Raji (cell line): ENCODE measurements at regions not wholly inside any gene's neighbourhood (a gene's known extent, or its start where the extent isn't known, plus 50 kb on each side); places are given as distances from the start of the nearest gene placed in this dataset.

Experiments
- POLR2A ChIP-seq: IDR thresholded peaks from 2 replicates; pipeline ENCODE4 v1.6.1; 2011; ENCODE audit warnings: low read depth, low read length, control low read depth; ENCODE audit not compliant: insufficient read depth

GRCh38 chr3:16066975-16067374 is 107.5 kb upstream of the GALNT15 start:
- TF ChIP-seq POLR2A, result no peak

GRCh38 chr3:16067837-16068471 is 106.5 kb upstream of the GALNT15 start:
- TF ChIP-seq POLR2A, result no peak

GRCh38 chr3:16069149-16069922 is 105.1 kb upstream of the GALNT15 start:
- no peak for TF ChIP-seq POLR2A

- TF ChIP-seq POLR2A, result no peak
Measured at GRCh38 chr3:16070707-16071106, 103.8 kb upstream of the GALNT15 start.

- no peak for TF ChIP-seq POLR2A
Measured at GRCh38 chr3:16071206-16071605, 103.3 kb upstream of the GALNT15 start.

GRCh38 chr3:16072420-16073110 is 101.9 kb upstream of the GALNT15 start:
- no peak for TF ChIP-seq POLR2A

GRCh38 chr3:16073203-16073602 is 101.3 kb upstream of the GALNT15 start:
- no peak for TF ChIP-seq POLR2A

GRCh38 chr3:16075647-16076046 is 98.8 kb upstream of the GALNT15 start:
- TF ChIP-seq POLR2A, result no peak

- no peak for TF ChIP-seq POLR2A
Measured at GRCh38 chr3:16076564-16076963, 97.9 kb upstream of the GALNT15 start.

GRCh38 chr3:16079519-16079918 is 95.0 kb upstream of the GALNT15 start:
- no peak for TF ChIP-seq POLR2A

GRCh38 chr3:16081661-16082060 is 92.8 kb upstream of the GALNT15 start:
- no peak for TF ChIP-seq POLR2A

GRCh38 chr3:16084887-16085286 is 89.6 kb upstream of the GALNT15 start:
- no peak for TF ChIP-seq POLR2A

- TF ChIP-seq POLR2A, result no peak
Measured at GRCh38 chr3:16085410-16085809, 89.1 kb upstream of the GALNT15 start.

GRCh38 chr3:16085884-16086608 is 88.4 kb upstream of the GALNT15 start:
- TF ChIP-seq POLR2A, result no peak

- no peak for TF ChIP-seq POLR2A
Measured at GRCh38 chr3:16086690-16087089, 87.8 kb upstream of the GALNT15 start.
